ENCODE measurements at regions not wholly inside any gene's neighbourhood (a gene's known extent, or its start where the extent isn't known, plus 50 kb on each side); places are given as distances from the start of the nearest gene placed in this dataset.

- Histone ChIP-seq H3K27ac (ENCODE audit: poor library complexity, severe bottlenecking) (no peak overlapping the region), H3K4me1 (ENCODE audit: insufficient read depth, poor library complexity, severe bottlenecking) (peaks cover 9% of the 10 kb centered on the region), H3K36me3 (ENCODE audit: low read depth) (no peaks in the 10 kb centered on the region), H3K27me3 (ENCODE audit: insufficient read depth, poor library complexity, severe bottlenecking) (no peaks in the 10 kb centered on the region), H3K4me3 (ENCODE audit: severe bottlenecking) (no peak overlapping the region), H3K9me3 (ENCODE audit: severe bottlenecking) (no peaks in the 10 kb centered on the region)
- DNase-seq (ENCODE audit: low spot score) (no peak), ATAC-seq (ENCODE audit: low read depth) (no peak)
- TF ChIP-seq CTCF (IDR thresholded peaks at IDR 0.05; ENCODE audit: poor library complexity, severe bottlenecking), result no peak
These were observed 409.6 kb upstream of the CDH11 start for GRCh38 chr16:65531475-65531874.

- ATAC-seq (ENCODE audit: low read depth) (no peak), DNase-seq (ENCODE audit: low spot score) (no peak)
- Histone ChIP-seq H3K36me3 (ENCODE audit: low read depth) (no peaks in the 10 kb centered on the region), H3K4me1 (ENCODE audit: insufficient read depth, poor library complexity, severe bottlenecking) (no peaks in the 10 kb centered on the region), H3K4me3 (ENCODE audit: severe bottlenecking) (no peak overlapping the region), H3K27ac (ENCODE audit: poor library complexity, severe bottlenecking) (no peak overlapping the region), H3K9me3 (ENCODE audit: severe bottlenecking) (no peaks in the 10 kb centered on the region), H3K27me3 (ENCODE audit: insufficient read depth, poor library complexity, severe bottlenecking) (no peaks in the 10 kb centered on the region)
- no peak for TF ChIP-seq CTCF (IDR thresholded peaks at IDR 0.05; ENCODE audit: poor library complexity, severe bottlenecking)
These were observed 403.8 kb upstream of the CDH11 start for GRCh38 chr16:65525707-65526106.

GRCh38 chr16:65524997-65525396 lies 403.1 kb upstream of the CDH11 start:
- TF ChIP-seq CTCF (IDR thresholded peaks at IDR 0.05; ENCODE audit: poor library complexity, severe bottlenecking), result no peak
- DNase-seq (ENCODE audit: low spot score), result no peak
- no peak for ATAC-seq (ENCODE audit: low read depth)
- no peaks in the 10 kb centered on the region for H3K9me3 ChIP-seq (ENCODE audit: severe bottlenecking)
- H3K36me3 ChIP-seq (ENCODE audit: low read depth), result no peaks in the 10 kb centered on the region
- no peaks in the 10 kb centered on the region for H3K4me1 ChIP-seq (ENCODE audit: insufficient read depth, poor library complexity, severe bottlenecking)
- no peaks in the 10 kb centered on the region for H3K27me3 ChIP-seq (ENCODE audit: insufficient read depth, poor library complexity, severe bottlenecking)
- no peak overlapping the region for H3K4me3 ChIP-seq (ENCODE audit: severe bottlenecking)
- H3K27ac ChIP-seq (ENCODE audit: poor library complexity, severe bottlenecking), result no peak overlapping the region

- TF ChIP-seq CTCF (IDR thresholded peaks at IDR 0.05; ENCODE audit: poor library complexity, severe bottlenecking), result no peak
- no peaks in the 10 kb centered on the region for H3K9me3 ChIP-seq (ENCODE audit: severe bottlenecking)
- ATAC-seq (ENCODE audit: low read depth), result no peak
- no peaks in the 10 kb centered on the region for H3K27me3 ChIP-seq (ENCODE audit: insufficient read depth, poor library complexity, severe bottlenecking)
- no peak overlapping the region for H3K4me3 ChIP-seq (ENCODE audit: severe bottlenecking)
- no peaks in the 10 kb centered on the region for H3K4me1 ChIP-seq (ENCODE audit: insufficient read depth, poor library complexity, severe bottlenecking)
- DNase-seq (ENCODE audit: low spot score), result no peak
- no peak overlapping the region for H3K27ac ChIP-seq (ENCODE audit: poor library complexity, severe bottlenecking)
- no peaks in the 10 kb centered on the region for H3K36me3 ChIP-seq (ENCODE audit: low read depth)
These were observed 402.4 kb upstream of the CDH11 start for GRCh38 chr16:65524231-65524630.

GRCh38 chr16:65523283-65523944 lies 401.6 kb upstream of the CDH11 start:
- Histone ChIP-seq H3K9me3 (ENCODE audit: severe bottlenecking) (no peaks in the 10 kb centered on the region), H3K27me3 (ENCODE audit: insufficient read depth, poor library complexity, severe bottlenecking) (no peaks in the 10 kb centered on the region), H3K4me1 (ENCODE audit: insufficient read depth, poor library complexity, severe bottlenecking) (no peaks in the 10 kb centered on the region), H3K4me3 (ENCODE audit: severe bottlenecking) (no peak overlapping the region), H3K36me3 (ENCODE audit: low read depth) (no peaks in the 10 kb centered on the region), H3K27ac (ENCODE audit: poor library complexity, severe bottlenecking) (no peak overlapping the region)
- ATAC-seq (ENCODE audit: low read depth) (no peak), DNase-seq (ENCODE audit: low spot score) (no peak)
- TF ChIP-seq CTCF (IDR thresholded peaks at IDR 0.05; ENCODE audit: poor library complexity, severe bottlenecking), result no peak
